SK-N-SH treated with all-trans-retinoic acid at 6 μM for 48 hours (cell line): ENCODE measurements at regions not wholly inside any gene's neighbourhood (a gene's known extent, or its start where the extent isn't known, plus 50 kb on each side); places are given as distances from the start of the nearest gene placed in this dataset.

Experiments used
- ATAC-seq: fragments of 200-7000 bp; cut with Tn5 transposase; 3 replicates; pipeline ENCODE4 v1.9.1; 2020; ENCODE audit warnings: mild to moderate bottlenecking, moderate library complexity
- ARNTL ChIP-seq: fragments of 450-650 bp; formaldehyde crosslinking; IDR thresholded peaks from 2 replicates; pipeline ENCODE4 v1.5.0; 2020; ENCODE audit warnings: low read depth, mild to moderate bottlenecking, moderate library complexity, borderline replicate concordance
- CREB5 ChIP-seq: fragments of 250-450 bp; sonication (Bioruptor Pico); IDR thresholded peaks from 2 replicates; pipeline ENCODE4 v1.5.1; 2020; ENCODE audit warnings: low read depth, mild to moderate bottlenecking, moderate library complexity
- CSRNP3 ChIP-seq: fragments of 250-450 bp; sonication (Bioruptor Pico); IDR thresholded peaks from 2 replicates; pipeline ENCODE4 v1.5.1; 2021; ENCODE audit warnings: mild to moderate bottlenecking, moderate library complexity
- GLIS3 ChIP-seq: fragments of 250-450 bp; sonication (Bioruptor Pico); IDR thresholded peaks from 2 replicates; pipeline ENCODE4 v1.5.0; 2020; ENCODE audit warnings: mild to moderate bottlenecking, moderate library complexity
- ISL1 ChIP-seq: fragments of 250-450 bp; sonication (Bioruptor Pico); IDR thresholded peaks from 2 replicates; pipeline ENCODE4 v2.1.2; 2022; ENCODE audit warnings: mild to moderate bottlenecking, moderate library complexity
- OSR1 ChIP-seq: fragments of 250-450 bp; sonication (Bioruptor Pico); IDR thresholded peaks from 2 replicates; pipeline ENCODE4 v1.8.0; 2022; ENCODE audit warnings: moderate library complexity, mild to moderate bottlenecking, inconsistent platforms
- PATZ1 ChIP-seq: fragments of 250-450 bp; sonication (Bioruptor Pico); IDR thresholded peaks from 2 replicates; pipeline ENCODE4 v1.8.0; 2020; ENCODE audit warnings: mild to moderate bottlenecking, moderate library complexity, borderline replicate concordance
- POU6F1 ChIP-seq: fragments of 250-450 bp; sonication (Bioruptor Pico); IDR thresholded peaks from 2 replicates; pipeline ENCODE4 v1.8.0; 2021; ENCODE audit warnings: low read depth, mild to moderate bottlenecking, moderate library complexity, borderline replicate concordance
- PPARA ChIP-seq: fragments of 250-450 bp; sonication (Bioruptor Pico); IDR thresholded peaks from 2 replicates; pipeline ENCODE4 v1.5.0; 2020; ENCODE audit warnings: mild to moderate bottlenecking, borderline replicate concordance
- RARB ChIP-seq: fragments of 250-450 bp; sonication (Bioruptor Pico); IDR thresholded peaks from 2 replicates; pipeline ENCODE4 v1.8.0; 2021; ENCODE audit warnings: mild to moderate bottlenecking, moderate library complexity
- SNAI2 ChIP-seq: fragments of 250-450 bp; sonication (Bioruptor Pico); IDR thresholded peaks from 2 replicates; pipeline ENCODE4 v1.5.0; 2020; ENCODE audit warnings: mild to moderate bottlenecking, moderate library complexity
- TCF4 ChIP-seq: fragments of 250-450 bp; sonication (Bioruptor Pico); IDR thresholded peaks from 2 replicates; pipeline ENCODE4 v1.8.0; 2021; ENCODE audit warnings: mild to moderate bottlenecking, moderate library complexity, borderline replicate concordance
- TSHZ2 ChIP-seq: fragments of 250-450 bp; sonication (Bioruptor Pico); IDR thresholded peaks from 2 replicates; pipeline ENCODE4 v1.5.0; 2020; ENCODE audit warnings: mild to moderate bottlenecking, moderate library complexity
- ZFP3 ChIP-seq: fragments of 250-450 bp; sonication (Bioruptor Pico); IDR thresholded peaks from 2 replicates; pipeline ENCODE4 v1.5.0; 2020; ENCODE audit warnings: mild to moderate bottlenecking, moderate library complexity
- ZNF70 ChIP-seq: fragments of 450-650 bp; formaldehyde crosslinking; IDR thresholded peaks from 2 replicates; pipeline ENCODE4 v1.5.0; 2020; ENCODE audit warnings: mild to moderate bottlenecking, moderate library complexity
- ZNF8 ChIP-seq: fragments of 450-650 bp; formaldehyde crosslinking; IDR thresholded peaks from 2 replicates; pipeline ENCODE4 v1.5.0; 2020; ENCODE audit warnings: mild to moderate bottlenecking, moderate library complexity

- TF ChIP-seq CSRNP3 (CRISPR knock-in tag) = no peak
Observed at GRCh38 chr17:77570565-77570898, 388.0 kb upstream of the TNRC6C start (continued).

GRCh38 chr17:77571155-77571981 lies 387.1 kb upstream of the TNRC6C start:
- ATAC-seq = no peak
- TF ChIP-seq ZFP3 (CRISPR knock-in tag) = no peak
- no peak for TF ChIP-seq GLIS3 (CRISPR knock-in tag)
- no peak for TF ChIP-seq OSR1 (CRISPR knock-in tag)
- no peak for TF ChIP-seq PATZ1
- TF ChIP-seq SNAI2 (CRISPR knock-in tag) = no peak
- no peak for TF ChIP-seq TSHZ2 (CRISPR knock-in tag)
- TF ChIP-seq ZNF8 (CRISPR knock-in tag) = no peak
- no peak for TF ChIP-seq RARB (CRISPR knock-in tag)
- no peak for TF ChIP-seq ISL1 (CRISPR knock-in tag)
- TF ChIP-seq, all 23 proteins: peak for 0

- no peak; the same call in 2 of the 3 replicates for ATAC-seq
- TF ChIP-seq TCF4 = no peak
- no peak for TF ChIP-seq TSHZ2 (CRISPR knock-in tag)
- TF ChIP-seq SNAI2 (CRISPR knock-in tag) = no peak
- no peak for TF ChIP-seq ARNTL (CRISPR knock-in tag)
- TF ChIP-seq PPARA (CRISPR knock-in tag) = no peak
- TF ChIP-seq ZNF70 (CRISPR knock-in tag) = no peak
- TF ChIP-seq ZFP3 (CRISPR knock-in tag) = no peak
- TF ChIP-seq ZNF8 (CRISPR knock-in tag) = no peak
- TF ChIP-seq POU6F1 = no peak
- no peak for TF ChIP-seq ISL1 (CRISPR knock-in tag)
- no peak for TF ChIP-seq RARB (CRISPR knock-in tag)
Observed at GRCh38 chr17:77572065-77572601, 386.4 kb upstream of the TNRC6C start.

GRCh38 chr17:77572851-77573250 lies 385.7 kb upstream of the TNRC6C start:
- TF ChIP-seq CREB5 (CRISPR knock-in tag) = no peak

More at GRCh38 chr17:77572851-77573250, 385.7 kb upstream of the TNRC6C start:
- ATAC-seq = no peak
